Gastrocnemius medialis (tissue), 4 donors: ENCODE measurements at regions not wholly inside any gene's neighbourhood (a gene's known extent, or its start where the extent isn't known, plus 50 kb on each side); places are given as distances from the start of the nearest gene placed in this dataset.

Experiments used
- CTCF ChIP-seq, 5 experiments: fragments of 450-650 bp in 3 of 5; fragments of 200-600 bp in 2 of 5; sonication (generic) in 2 of 5; IDR thresholded peaks in 4 of 5; conservative IDR thresholded peaks in 1 of 5; 1 replicate in 4 of 5; 2 replicates in 1 of 5; pipeline ENCODE4 v1.5.1; 2016 to 2019; ENCODE audit warnings: antibody characterized with exemption in 5 of 5, mild to moderate bottlenecking in 3 of 5, moderate library complexity in 3 of 5
- POLR2A ChIP-seq, 2 donors: fragments of 450-650 bp; IDR thresholded peaks; one replicate each; pipeline ENCODE4 v1.6.1; 2017; ENCODE audit warnings: antibody characterized with exemption in 2 of 2, mild to moderate bottlenecking in 2 of 2, moderate library complexity in 2 of 2

GRCh38 chr11:70624598-70624993 lies 226.3 kb downstream of the CTTN start:
- no peak for TF ChIP-seq CTCF (IDR thresholded peaks at IDR 0.05 in 4 of 5, conservative IDR thresholded peaks at IDR 0.05 in 1 of 5)
- no peak for TF ChIP-seq POLR2A (IDR thresholded peaks at IDR 0.05)
